HG02840 (cell line): ENCODE measurements at regions not wholly inside any gene's neighbourhood (a gene's known extent, or its start where the extent isn't known, plus 50 kb on each side); places are given as distances from the start of the nearest gene placed in this dataset.
"Not testable (repeated sequence)": the region's sequence is repeated elsewhere in the genome, so short reads cannot be mapped to it uniquely, and the experiment has no call there.

Source experiments
- ATAC-seq: cut with Tn5 transposase; IDR thresholded peaks from one replicate; pipeline ENCODE4 v1.9.1; 2021; ENCODE audit warnings: mild to moderate bottlenecking, moderate library complexity, moderate number of reproducible peaks; ENCODE audit not compliant: unreplicated experiment, low FRiP score

DNA sequence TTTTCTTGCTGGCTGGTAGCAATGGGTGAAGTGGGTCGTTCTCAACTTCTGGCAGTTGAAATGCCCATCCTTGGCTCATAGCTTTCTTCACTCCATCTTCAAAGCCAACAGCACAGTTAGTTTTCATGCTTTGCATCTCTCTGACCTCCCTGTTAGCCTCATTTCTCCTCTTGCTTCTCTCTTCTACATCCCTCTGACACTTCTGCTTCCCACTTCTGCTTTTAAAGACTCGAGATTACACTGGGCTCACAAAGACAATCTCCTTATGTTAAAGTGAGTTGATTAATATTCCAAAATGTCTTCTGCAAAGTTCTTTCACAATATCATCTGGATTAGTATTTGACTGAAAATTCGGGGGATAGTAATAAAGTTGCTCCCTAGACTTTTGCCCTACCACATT is 684.8 kb upstream of the CCNG1 start:
- no peak for ATAC-seq

DNA sequence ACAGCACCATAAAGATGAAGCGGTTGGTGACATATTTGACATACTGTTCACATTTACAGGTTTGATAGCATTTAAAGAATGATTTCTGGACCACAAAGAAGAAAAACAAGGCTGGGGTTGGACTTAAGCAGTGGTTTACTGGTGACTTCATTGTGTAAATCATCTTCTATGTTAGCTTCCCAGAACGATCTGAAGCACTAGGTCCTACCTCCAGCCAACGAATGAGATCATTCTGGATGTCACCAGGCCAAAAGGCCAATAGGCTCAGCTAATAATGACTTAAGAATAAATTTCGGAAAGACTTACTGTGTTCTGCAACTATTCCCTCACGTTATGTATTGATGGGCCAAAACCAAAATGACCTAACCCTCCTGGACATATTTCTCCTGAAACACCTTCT is 675.3 kb upstream of the CCNG1 start:
- ATAC-seq: no peak

DNA sequence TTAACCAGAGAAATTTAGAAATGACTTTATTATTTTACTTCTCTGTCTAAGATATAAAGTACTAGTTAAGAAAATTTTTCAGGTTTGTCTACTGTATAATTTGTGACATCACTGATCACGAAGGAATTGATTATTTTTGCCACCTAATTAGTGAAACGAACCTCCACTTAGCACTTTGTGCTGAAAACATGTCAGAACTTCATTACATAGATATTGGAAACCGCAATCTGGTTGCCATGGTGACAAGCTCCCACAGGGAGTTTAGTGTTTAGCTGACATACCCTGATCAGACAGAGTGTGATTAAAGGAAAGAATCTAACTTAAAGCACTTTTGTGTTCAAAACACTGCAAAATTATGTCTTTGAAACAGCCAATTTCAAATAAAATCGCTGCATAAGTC is 668.4 kb upstream of the CCNG1 start:
- no peak for ATAC-seq

DNA sequence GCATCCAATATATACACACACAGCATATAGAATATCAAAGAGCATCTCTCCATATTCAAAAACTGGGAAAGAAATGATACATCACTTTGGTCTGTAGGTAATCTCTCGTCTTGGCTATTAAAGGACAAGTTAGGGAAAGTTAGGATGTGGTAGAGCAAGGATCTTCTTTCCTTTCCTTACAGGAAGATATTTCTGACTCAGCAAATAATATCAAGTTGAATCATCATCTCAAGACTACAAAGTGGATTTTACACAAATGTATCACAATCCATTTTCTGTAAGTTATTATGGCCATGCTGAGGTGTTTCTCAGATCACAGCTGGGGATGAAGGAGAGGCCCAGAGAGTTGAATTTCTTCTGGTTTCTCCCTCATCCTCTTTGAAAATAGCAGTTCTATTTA is 651.7 kb upstream of the CCNG1 start:
- ATAC-seq: no peak

DNA sequence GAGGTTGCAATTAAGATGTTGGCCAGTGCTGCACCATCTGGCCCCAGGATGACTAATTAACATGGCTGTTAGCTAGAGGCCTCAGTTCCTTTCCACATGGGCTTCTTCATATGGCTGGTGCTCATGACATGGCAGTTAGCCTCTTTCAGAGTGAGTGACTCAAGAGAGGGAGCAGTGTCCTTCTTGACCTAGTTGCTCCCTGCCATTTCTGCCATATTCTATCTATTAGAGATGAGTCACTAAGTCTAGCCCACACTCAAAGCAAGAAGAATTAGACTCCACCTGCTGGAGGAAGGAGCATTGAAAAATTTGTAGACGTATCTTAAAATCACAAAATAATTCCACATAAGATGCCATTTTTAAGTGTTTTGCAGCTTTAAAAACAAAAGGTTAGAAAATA is 651.2 kb upstream of the CCNG1 start:
- ATAC-seq: no peak

DNA sequence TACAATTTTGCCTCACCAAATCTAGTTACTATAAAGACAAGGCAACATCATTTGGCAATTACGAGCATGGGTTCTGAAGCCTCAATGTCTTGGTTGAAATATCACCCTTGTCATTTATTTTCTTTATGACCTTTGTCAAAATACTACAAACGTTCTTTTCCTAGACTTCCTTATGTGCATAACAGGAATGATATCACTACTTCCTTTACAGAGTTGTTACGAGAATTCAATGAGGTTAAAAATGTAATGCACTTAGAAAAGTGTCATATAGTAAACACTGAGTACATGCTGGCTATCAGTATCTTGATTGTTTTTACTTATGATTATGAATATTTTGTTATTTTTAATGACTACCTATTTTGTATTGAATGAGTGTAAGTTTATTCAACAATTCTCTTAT is 640.9 kb upstream of the CCNG1 start:
- no peak for ATAC-seq

DNA sequence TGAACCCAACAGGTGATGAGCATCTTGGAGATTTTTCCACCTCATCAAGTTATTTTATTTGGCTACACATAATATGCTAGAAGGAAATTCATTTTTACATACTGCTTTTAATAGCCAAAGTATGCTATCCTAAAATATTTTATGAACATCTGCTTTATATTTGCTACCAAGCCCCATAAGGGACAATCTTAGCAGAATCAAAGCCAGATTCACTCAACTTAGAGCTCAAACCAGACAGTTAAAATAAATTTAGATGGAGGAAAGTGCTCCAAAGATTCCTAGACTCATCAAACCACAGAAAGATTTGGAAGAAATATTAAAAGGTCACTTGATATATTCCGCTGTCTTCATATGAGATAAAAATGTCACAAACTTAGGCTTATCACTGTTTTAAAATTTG is 637.1 kb upstream of the CCNG1 start:
- ATAC-seq: no peak

DNA sequence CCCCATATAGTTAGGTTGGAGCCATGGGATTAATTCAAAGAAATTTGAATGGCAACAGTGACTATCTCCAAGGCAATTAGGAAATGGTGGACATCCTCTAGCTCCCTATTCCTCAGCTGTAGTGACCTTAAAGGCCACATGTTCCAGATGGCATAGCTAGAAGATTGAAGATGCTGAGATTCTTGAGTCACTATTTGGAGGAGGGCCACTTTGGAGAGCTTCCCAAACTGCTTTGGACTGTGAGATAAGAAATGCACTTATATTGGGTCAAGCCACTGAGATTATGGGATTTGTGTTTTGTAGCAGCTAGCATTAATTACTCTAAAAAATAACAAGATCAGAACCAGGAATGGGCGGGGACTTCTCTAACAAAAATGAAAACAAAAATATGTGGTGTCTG is 636.2 kb upstream of the CCNG1 start:
- no peak for ATAC-seq

DNA sequence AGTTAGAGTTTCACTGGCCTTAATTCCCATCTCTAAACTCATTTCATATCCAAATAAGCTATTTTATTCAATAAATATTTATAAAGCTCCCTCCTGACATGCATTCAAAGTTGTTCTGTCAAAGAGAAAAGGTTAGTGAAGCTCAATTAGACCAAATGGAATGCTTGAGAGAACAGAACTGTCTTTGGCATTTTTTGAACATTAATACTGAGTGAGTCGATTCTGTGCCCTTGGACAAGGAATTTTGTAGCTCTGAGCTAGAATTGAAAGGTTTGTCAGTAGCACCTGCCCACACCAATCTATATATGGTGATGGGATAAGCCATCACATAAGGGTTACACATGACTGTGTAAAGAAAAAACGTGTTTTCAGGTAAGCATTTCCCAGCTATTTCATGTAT is 631.2 kb upstream of the CCNG1 start:
- no peak for ATAC-seq

DNA sequence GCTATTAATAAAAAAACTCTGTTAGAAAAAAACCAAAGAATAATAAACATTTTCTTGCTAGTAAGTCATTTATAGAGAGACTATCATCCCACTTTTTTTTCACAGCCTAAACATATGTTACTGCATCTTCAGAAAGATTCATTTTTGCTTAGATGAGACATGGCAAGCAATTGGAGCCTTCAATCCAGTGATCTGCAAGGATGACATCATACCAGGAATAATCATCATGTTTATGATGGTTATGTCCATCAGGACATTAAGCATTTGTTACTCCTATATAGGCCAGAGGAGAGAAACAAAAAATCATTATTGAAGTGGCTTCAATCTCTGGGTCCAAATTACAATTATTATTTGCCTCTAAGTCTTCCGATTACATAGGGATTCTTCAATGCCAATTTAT is 626.3 kb upstream of the CCNG1 start:
- ATAC-seq: no peak

DNA sequence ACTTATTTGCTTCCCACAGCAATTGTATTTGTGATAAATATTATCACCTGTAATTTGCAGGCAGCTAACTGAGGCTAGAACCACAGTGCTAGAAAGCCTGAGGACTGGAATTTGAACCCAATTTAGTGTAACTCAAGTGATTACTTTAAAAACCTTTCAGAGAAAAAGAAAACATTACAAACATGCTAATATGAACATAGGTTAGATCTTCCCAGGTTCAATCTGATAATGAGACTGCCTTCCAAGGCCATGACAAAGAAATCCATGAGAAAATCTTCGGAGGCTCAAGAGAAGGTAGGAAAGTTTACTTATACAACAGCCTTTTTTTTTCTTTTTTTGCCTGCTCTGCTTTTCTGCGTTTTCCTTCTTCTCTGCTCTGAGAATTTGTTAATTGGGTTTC is 620.6 kb upstream of the CCNG1 start:
- no peak for ATAC-seq

DNA sequence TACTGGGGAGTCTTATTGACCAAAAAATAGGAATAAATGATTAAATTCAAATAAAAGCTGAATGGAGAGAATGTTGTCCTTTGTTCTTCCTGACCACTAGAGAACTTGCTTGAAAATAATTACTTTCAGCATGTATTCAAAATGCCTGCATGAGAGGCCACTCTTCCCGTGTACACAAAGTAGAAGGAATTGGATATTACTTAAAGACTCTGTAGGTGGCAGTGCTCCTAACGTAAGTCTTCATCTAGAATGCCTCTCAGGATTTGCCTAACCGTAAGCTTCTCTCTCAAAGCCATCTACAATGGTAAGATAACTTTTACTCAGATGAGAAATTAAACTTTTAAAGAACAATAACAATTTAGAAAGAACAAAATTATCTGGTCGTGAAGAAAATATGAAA is 620.0 kb upstream of the CCNG1 start:
- ATAC-seq: no peak

DNA sequence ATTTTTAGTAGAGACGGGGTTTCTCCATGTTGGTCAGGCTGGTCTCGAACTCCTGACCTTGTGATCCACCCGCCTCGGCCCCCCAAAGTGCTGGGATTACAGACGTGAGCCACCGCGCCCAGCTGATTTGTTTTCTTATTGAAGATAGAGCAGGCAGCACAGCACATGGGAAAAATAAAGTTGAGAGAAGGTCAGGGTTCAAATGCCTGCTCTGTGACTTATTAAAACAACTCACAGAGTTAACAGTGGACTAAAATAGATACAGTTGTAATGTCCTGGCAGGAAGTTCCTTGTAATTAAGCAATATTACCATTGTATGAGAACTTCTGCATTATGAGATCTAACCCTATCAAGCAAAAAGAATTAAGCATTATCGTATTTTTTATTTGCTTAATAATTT is 615.7 kb upstream of the CCNG1 start:
- not testable (repeated sequence) for ATAC-seq

DNA sequence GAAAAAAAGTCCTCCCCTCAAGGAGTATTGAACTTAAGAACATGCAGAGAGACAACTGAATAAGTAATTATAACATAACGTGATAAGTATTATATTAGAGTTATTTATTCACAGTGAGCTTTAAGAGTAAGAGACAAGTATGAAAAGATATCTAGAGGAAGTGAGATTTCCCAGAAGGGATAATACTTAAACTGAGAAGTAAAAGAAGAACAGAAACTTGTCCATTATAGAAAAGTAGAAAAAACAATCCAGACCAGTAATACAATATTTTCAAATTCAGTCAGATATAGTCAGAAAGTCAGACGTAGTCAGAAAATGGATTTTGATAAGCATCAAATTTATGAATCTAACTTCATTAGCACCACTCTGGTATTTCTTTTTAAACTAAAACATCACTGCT is 613.0 kb upstream of the CCNG1 start:
- peak; percentile 62 for ATAC-seq

DNA sequence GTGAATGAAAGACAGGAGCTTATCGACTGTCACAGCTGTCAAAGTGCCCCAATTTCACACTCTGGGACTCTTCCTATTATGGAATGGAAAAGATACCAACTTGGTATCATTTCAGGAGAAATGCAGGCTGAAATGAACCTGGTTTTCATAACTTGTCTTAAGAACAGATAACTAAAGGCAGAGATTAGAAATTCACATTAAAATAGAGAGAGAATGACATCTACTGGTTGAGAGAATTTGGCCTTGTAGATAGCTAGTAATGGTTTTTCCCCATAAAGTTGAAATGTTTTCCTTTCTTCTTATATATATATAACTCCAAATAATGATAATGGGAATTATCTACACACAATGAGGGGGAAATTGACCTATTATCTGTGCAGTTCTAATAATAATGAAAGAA is 600.2 kb upstream of the CCNG1 start:
- ATAC-seq: no peak

DNA sequence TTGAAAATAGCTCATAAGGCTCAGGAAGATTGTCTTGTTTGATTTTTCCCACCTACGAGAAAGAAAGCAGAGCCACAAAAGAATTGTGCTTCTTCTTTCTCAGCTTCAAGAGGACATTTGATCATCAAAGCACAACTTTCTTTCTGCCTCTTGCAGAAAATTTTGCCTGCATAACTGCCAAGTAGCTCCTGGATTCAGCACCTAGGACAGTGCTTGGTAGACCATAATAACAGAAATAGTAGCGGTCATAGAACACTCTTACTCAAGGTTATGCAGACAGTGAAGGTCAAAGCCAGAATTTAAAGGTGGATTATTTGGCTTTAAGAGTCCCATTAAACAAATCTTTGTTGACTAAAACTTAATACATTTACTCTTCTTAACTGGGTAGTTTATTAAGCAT is 594.7 kb upstream of the CCNG1 start:
- no peak for ATAC-seq

DNA sequence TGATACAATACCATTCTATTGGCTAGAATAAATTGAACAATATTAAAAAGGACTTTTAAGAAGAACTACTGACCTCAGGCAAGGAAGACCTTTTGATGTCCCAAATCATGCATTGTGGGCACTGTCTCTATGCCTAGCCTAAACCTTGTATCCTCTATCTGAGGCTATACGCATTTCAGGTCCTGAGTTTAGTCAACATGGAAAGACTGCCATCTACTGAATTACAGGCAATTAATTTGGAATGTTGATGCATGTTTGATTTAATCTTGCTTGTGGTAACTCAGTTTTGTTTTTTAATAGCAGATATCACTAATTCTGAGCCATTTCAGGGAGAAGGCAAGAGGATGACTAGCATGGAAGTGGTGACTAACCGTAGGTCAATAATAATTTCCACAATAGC is 585.3 kb upstream of the CCNG1 start:
- ATAC-seq: no peak

DNA sequence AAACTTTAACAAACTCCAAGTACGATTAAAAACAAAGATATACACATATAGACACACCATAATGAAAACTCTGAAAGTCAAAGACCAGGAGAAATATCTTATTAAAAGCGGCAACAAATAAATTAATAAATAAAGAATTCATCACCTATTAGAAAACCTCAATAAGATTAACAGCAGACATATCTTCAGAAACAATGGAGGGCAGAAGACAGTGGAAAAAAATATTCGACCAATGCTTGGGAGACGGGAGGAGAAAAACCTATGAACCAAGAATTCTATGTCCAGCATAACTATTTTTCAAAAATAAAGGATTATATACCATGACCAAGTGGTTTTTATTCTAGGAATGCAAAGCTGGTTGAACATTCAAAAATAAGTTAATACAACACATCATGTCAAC is 578.6 kb upstream of the CCNG1 start:
- no peak for ATAC-seq

DNA sequence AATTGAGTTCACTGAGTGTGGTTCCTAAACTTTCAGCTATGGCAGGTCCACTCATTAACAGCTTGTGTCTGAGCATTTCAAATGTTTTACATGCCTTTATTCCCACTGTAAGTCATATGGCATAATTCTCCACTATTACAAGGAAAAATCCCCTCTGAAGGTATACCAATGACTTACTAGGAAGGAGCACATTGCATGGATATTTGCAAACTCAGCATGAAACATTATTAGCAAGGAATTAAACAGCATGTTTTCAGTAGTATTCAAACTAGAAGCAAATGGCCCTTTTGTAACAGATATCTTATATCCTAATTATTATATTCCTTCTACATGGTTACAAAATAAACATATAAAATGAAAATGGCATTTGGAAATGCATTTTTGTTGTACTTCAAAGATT is 566.4 kb upstream of the CCNG1 start:
- no peak for ATAC-seq

DNA sequence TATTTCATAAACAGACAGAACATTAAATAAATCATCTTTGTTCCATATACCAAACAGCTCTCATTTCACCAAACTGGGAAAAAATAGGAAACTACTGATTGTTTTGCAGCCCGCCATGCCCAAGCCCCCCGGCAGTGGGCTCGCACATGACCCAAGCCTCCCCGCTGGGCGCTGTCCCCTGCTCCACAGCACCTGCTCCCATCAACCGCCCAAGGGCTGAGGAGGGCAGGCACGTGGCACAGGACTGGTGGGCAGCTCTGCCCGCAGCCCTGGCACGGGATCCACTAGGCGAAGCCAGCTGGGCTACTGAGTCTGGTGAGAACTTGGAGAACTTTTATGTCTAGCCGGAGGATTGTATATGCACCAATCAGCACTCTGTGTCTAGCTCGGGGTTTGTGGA is 554.8 kb upstream of the CCNG1 start:
- ATAC-seq: no peak

DNA sequence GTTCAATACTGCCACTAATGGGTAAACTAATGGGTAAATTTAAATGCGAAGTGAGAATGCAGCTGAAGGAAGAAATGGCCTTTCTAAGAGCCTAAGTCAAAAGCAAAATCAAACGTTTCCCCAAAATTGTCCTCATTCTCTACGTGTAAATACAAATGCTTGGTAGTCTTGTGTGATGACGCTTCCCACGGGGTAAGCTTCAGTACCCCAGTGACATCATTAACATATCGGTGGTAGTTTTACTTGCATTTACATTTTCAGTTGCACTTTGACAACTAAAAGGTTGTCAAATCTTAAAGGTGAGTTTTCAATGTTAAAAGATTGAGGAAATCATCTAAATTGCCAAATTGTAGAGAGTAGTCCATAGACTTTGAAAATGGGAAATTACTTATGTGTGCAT is 550.7 kb upstream of the CCNG1 start:
- ATAC-seq: no peak

DNA sequence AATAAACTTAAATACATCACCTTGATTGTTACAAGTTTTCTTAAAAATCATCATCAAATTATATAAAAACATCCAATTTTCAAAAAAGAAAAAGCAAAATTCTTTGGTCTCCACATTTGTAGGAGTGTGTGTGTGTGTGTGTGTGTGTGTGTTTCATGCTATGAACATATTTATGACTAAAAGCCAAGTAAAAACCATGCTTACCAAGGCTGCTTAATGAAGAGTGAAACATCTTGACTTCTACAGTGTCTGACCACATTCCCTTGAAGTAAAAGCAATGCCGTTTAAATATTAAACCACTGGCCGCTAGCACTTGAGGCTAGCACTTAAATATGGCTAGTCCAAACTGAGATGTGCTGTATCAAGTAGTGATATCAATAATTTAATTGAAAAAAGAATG is 549.1 kb upstream of the CCNG1 start:
- ATAC-seq: no peak

DNA sequence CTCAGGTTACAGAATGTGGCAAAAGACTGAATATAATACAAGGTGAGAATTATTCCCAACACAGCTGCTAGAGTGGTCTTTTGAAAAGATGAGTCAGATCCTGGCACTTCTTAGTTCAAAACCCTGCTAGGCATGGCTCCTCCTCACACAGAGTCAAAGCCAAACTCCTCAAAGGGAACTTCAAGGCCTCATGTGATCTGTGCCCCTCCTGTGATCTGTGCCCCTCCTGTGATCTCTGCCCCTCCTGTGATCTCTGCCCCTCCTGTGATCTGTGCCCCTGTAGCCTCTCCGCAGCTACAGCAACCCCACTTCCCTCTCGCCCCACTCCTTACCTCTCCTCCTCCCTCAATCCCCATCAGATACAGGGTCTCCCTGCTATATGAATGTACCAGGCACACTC is 525.5 kb upstream of the CCNG1 start:
- ATAC-seq: no peak

DNA sequence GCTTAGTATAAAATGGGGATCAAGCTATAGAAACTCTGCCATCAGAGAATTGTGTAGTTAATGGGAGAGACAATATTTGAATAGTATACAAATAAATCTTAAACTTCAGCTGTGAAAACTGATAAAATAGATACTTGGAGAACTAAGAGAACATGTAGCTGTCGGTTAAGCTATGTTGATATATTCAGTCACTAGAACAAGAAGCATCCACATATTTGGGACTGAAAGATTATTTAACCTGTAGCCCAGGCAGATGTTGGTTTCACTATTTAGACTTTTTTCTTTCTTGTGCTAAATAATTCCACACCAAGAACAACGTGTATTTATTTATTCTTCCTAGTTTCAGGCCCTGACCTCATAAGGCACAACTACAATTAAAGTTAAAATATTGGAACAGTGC is 521.0 kb upstream of the CCNG1 start:
- ATAC-seq: no peak
